Cardiac fibroblast (primary cell): ENCODE measurements at regions not wholly inside any gene's neighbourhood (a gene's known extent, or its start where the extent isn't known, plus 50 kb on each side); places are given as distances from the start of the nearest gene placed in this dataset.

ENCODE experiments used
- DNase-seq, 2 donors: peaks; one replicate each; pipeline versions ENCODE4 v3.0.0 to v3.0.0-alpha.2; 2010; ENCODE audit warnings: low read depth in 2 of 2
- H3K4me3 ChIP-seq, 2 donors: replicated peaks in 1 of 2; 1 replicate in 1 of 2; 2 replicates in 1 of 2; pipeline ENCODE4 v1.5.1; 2011; ENCODE audit warnings: low read depth in 2 of 2, low read length in 2 of 2, mild to moderate bottlenecking in 2 of 2, moderate library complexity in 1 of 2
- CTCF ChIP-seq: IDR thresholded peaks from one replicate; pipeline ENCODE4 v1.5.1; 2011; ENCODE audit warnings: low read depth, mild to moderate bottlenecking, low read length, inconsistent platforms

GRCh38 chr2:204175552-204176271 is 239.1 kb downstream of the ICOS start:
- no peak for DNase-seq
- TF ChIP-seq CTCF = no peak

GRCh38 chr2:204176306-204176705 is 239.7 kb downstream of the ICOS start:
- TF ChIP-seq CTCF = no peak
- no peak for DNase-seq
- H3K4me3 ChIP-seq = no peak overlapping the region

More at GRCh38 chr2:204175552-204176271, 239.1 kb downstream of the ICOS start:
- H3K4me3 ChIP-seq = no peak overlapping the region

DNA sequence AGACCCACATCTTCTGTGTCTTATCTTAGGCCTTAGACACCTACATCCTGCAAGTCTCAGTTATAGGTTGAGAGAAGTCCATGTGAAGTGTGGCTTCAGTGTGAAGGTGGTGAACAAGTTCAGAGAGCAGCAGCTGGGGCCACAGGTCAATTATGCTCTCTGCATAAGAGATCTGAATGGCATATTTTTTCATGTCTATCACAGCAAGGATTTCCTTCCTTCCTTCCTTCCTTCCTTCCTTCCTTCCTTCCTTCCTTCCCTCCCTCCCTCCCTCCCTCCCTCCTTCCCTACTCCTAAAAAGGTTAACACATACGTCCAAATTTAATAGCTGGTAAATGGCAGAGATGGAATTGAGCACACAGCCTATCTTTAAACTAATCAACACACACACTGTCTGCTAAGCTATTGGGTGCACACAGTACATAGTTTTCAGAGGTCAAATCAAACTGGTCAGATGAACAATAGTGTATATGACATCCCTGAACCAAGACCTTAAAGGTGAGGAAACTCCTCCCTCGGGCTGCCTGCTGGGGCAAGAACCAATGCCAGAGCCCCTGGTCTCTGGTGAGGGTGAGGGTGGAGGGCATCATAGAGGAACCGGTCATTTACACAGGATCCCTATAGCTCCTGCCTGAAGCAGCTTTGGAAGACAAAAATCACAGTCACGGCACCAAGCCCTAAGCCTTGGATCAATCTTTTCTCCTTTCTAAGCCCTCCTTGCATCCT is 240.9 kb downstream of the ICOS start:
- no peak for TF ChIP-seq CTCF
- H3K4me3 ChIP-seq = no peak overlapping the region
- no peak for DNase-seq

DNA sequence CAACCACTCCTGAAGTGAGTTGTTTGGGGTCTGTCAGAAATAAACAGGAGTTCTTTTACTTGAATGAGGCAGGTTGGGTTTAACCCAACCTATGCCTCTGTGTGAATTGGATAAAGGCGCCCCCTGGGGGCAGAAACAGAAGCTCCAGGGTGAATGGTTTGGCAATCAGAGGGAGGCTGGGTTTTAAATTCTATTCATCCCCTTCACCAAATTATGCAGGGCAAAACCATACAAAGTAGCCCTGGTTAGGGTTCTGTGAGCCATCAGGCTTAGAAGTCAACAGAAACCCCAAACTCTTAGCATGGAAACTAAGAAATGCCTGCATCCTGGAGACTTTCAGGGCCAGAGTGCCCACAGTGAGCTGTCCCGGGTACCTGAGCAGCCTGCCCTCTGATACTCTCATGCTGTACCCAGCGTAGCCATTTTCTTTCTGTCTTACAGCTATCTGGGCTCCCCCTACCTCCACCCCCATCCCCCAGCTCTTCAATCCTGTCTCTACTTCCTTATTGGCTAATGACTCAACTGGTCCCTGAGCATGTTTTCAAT is 241.5 kb downstream of the ICOS start:
- TF ChIP-seq CTCF = peak; percentile 45
- DNase-seq = peak; percentile 16 to 19
- no peak overlapping the region for H3K4me3 ChIP-seq

- H3K4me3 ChIP-seq = no peak overlapping the region
- TF ChIP-seq CTCF = no peak
- no peak for DNase-seq
Measured at GRCh38 chr2:204180649-204181048, 244.1 kb downstream of the ICOS start.

GRCh38 chr2:204183608-204184007 is 247.0 kb downstream of the ICOS start:
- H3K4me3 ChIP-seq = no peak overlapping the region
- no peak for DNase-seq
- TF ChIP-seq CTCF = no peak
